22Rv1 (cell line): ENCODE measurements at regions not wholly inside any gene's neighbourhood (a gene's known extent, or its start where the extent isn't known, plus 50 kb on each side); places are given as distances from the start of the nearest gene placed in this dataset.
"Not testable (repeated sequence)": the region's sequence is repeated elsewhere in the genome, so short reads cannot be mapped to it uniquely, and the experiment has no call there.

Experiments used
- H3K27ac ChIP-seq: fragments of 450-650 bp; 2 replicates; pipeline ENCODE4 v1.5.1; 2017
- CTCF ChIP-seq: fragments of 450-650 bp; IDR thresholded peaks from 2 replicates; pipeline ENCODE4 v1.5.1; 2017; ENCODE audit warnings: mild to moderate bottlenecking
- ZFX ChIP-seq: fragments of 450-650 bp; IDR thresholded peaks from 2 replicates; pipeline ENCODE4 v1.6.1; 2017; ENCODE audit warnings: antibody characterized with exemption, borderline replicate concordance

DNA sequence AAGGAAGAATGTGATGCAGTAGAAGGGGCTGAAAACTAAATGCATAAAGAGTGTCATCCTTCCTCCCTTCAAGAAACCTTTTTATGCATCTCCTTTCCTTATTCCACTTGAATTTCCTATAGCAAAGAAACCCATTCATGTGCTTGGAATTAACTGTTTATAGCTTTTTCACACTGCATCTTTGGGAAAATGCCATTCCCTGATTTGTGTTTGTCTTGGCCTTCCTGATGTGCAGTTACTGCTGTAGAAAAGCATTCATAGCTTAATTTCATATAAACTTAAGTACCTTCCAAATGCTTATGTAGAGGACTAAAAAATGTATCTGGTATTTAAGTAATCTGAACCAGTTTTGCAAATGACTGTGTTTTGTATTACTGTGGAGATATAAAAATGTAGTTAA lies 61.8 kb downstream of the SDR9C7 start:
- no peak for TF ChIP-seq CTCF
- TF ChIP-seq ZFX = no peak
- no peak overlapping the region for H3K27ac ChIP-seq

DNA sequence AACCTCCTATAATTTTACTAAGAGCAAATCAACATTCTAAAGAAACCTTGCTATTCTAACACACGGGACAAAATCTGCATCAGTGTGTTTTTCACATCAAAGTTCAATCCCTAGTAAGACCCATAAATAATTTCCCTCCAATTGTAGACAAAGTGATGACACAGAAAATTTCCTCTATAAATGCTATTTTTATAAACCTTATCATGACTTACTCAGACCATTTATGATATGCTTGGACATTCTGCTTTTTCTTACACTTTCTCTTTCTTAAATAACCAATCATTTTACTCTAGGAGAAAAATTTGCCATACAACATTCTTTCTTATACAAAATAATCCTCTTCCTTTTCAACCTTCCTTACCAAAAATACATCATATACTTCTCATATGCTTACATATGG lies 67.0 kb downstream of the SDR9C7 start:
- TF ChIP-seq CTCF = no peak
- TF ChIP-seq ZFX = no peak
- no peak overlapping the region for H3K27ac ChIP-seq

- TF ChIP-seq ZFX (no peak), CTCF (no peak)
- H3K27ac ChIP-seq = no peak overlapping the region
Observed at GRCh38 chr12:56866493-56866892, 67.7 kb downstream of the SDR9C7 start.

- no peak overlapping the region for H3K27ac ChIP-seq
- no peak for TF ChIP-seq CTCF
- no peak for TF ChIP-seq ZFX
Observed at GRCh38 chr12:56864318-56864717, 69.9 kb downstream of the SDR9C7 start.

DNA sequence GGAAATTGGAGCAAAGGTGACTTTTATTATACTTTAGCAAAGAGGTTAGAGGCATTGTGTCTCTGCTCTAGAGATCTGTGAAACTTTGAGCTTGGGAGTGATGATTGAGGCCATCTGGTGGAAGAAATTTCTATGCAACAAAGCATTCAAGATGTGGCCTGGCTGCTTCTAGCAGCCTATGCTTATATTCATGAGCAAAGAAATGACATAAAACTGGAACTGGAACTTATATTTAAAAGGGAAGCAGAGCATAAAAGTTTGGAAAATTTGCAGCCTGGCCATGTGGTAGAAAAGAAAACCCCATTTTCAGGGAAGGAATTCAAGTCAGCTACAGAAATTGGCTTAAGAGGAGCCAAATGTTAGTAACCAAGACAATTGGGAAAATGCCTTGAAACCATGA lies 70.4 kb downstream of the SDR9C7 start:
- TF ChIP-seq CTCF (no peak), ZFX (no peak)
- no peak overlapping the region for H3K27ac ChIP-seq

DNA sequence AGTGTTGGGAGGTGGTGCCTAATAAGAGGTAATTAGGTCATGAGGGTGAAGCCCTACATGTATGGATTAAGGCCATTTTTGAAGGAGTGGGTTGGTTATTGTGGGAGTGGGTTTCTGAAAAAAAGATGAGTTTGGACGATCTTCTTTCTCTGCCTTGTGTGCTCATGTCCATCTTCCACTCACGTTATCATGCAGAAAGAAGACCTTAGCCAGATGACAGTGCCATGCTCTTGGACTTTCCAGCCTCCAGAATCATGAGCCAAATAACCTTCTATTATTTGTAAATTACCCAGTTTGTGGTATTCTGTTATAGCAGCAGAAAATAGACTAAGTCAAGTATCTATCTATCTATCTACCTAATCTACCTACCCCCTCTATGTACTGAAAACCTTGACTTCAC lies 71.9 kb downstream of the SDR9C7 start:
- no peak for TF ChIP-seq ZFX
- TF ChIP-seq CTCF = no peak
- H3K27ac ChIP-seq = no peak overlapping the region

DNA sequence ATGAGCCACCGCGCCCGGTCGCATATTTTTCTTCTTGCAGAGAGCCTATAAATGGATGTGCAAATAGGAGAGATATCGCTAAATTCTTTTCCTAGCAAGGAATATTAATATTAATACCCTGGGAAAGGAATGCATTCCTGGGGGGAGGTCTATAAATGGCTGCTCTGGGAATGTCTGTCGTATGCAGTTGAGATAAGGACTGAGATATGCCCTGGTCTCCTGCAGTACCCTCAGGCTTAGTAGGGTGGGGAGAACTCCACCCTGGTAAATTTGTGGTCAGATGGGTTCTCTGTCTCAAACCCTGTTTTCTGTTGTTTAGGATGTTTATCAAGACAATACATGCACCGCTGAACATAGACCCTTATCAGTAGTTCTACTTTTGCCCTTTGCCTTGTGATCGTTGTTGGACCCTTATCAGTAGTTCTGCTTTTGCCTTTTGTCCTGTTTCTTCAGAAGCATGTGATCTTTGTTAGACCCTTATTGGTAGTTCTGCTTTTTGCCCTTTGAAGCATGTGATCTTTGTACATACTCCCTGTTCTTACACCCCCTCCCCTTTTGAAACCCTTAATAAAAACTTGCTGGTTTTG lies 80.7 kb downstream of the SDR9C7 start:
- H3K27ac ChIP-seq = not testable (repeated sequence)

GRCh38 chr12:56851462-56851861 lies 82.7 kb downstream of the SDR9C7 start:
- H3K27ac ChIP-seq = no peak overlapping the region
- no peak for TF ChIP-seq CTCF
